Colonic mucosa (tissue), 4 donors: ENCODE measurements at regions not wholly inside any gene's neighbourhood (a gene's known extent, or its start where the extent isn't known, plus 50 kb on each side); places are given as distances from the start of the nearest gene placed in this dataset.

ENCODE experiments used
- DNase-seq: peaks from one replicate; pipeline ENCODE4 v3.0.0-alpha.2; 2020
- H3K27ac ChIP-seq: fragments of 200-600 bp; one replicate; pipeline ENCODE4 v1.8.0; 2021
- H3K27me3 ChIP-seq: fragments of 200-600 bp; one replicate; pipeline ENCODE4 v1.8.0; 2021
- H3K36me3 ChIP-seq: fragments of 200-600 bp; one replicate; pipeline ENCODE4 v1.8.0; 2021
- H3K4me1 ChIP-seq: fragments of 200-600 bp; one replicate; pipeline ENCODE4 v1.8.0; 2021; ENCODE audit warnings: mild to moderate bottlenecking
- H3K4me3 ChIP-seq: fragments of 200-600 bp; one replicate; pipeline ENCODE4 v1.8.0; 2021
- H3K9ac ChIP-seq, 2 donors: one replicate each; pipeline ENCODE4 v1.7.0; 2013; ENCODE audit warnings: control low read depth in 2 of 2, low read depth in 2 of 2, low read length in 2 of 2
- H3K9me3 ChIP-seq: fragments of 200-600 bp; one replicate; pipeline ENCODE4 v1.8.0; 2021
- CTCF ChIP-seq: fragments of 200-600 bp; IDR thresholded peaks from one replicate; pipeline ENCODE4 v1.8.0; 2022; ENCODE audit warnings: antibody characterized with exemption, mild to moderate bottlenecking
- intact Hi-C: fragments of 100-400 bp; cut with DNase I; formaldehyde crosslinking; loops from one replicate; pipeline ENCODE4 v1.14.1; 2022
- donor health status: healthy.
- donor health status: DM: no; HTN: no; CAD: no.
- donor health status: DM: no; HTN: no; CAD: no.

- intact Hi-C loops: no loop called here
- H3K27me3 ChIP-seq: no peaks in the 10 kb centered on the region
- DNase-seq: no peak
- no peak overlapping the region for H3K4me3 ChIP-seq
- TF ChIP-seq CTCF: no peak
- H3K9me3 ChIP-seq: no peaks in the 10 kb centered on the region
- H3K9ac ChIP-seq: no peak overlapping the region
- H3K27ac ChIP-seq: no peak overlapping the region
- H3K36me3 ChIP-seq: no peaks in the 10 kb centered on the region
- no peaks in the 10 kb centered on the region for H3K4me1 ChIP-seq
These were observed 108.7 kb upstream of the HS6ST1 start for GRCh38 chr2:128427413-128427755.

DNA sequence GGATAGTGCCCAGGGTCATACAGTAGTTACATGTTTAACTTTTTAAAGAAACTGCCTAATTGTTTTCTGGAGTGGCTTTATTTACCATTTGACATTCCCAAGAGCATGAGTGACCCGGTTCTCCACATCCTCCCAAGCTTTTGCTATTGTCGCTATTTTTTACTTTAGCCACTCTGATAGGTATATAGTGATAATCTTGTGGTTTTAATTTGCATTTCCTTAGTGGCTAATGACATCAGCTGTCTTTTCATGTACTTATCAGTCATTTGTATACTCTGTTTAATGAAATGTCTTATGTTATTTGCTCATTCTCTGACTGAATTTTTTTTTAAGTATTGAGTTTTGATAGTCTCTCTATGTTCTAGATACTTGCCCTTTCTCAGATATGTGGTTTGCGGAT, 109.7 kb upstream of the HS6ST1 start:
- DNase-seq: no peak
- Histone ChIP-seq H3K4me1 (no peaks in the 10 kb centered on the region), H3K9ac (no peak overlapping the region), H3K27ac (no peak overlapping the region), H3K36me3 (no peaks in the 10 kb centered on the region), H3K9me3 (no peaks in the 10 kb centered on the region), H3K4me3 (no peak overlapping the region), H3K27me3 (no peaks in the 10 kb centered on the region)
- intact Hi-C loops: no loop called here
- no peak for TF ChIP-seq CTCF

- Histone ChIP-seq H3K4me1 (no peaks in the 10 kb centered on the region), H3K27me3 (no peaks in the 10 kb centered on the region), H3K4me3 (no peak overlapping the region), H3K9ac (no peak overlapping the region), H3K36me3 (no peaks in the 10 kb centered on the region), H3K27ac (no peak overlapping the region), H3K9me3 (no peaks in the 10 kb centered on the region)
- DNase-seq: no peak
- intact Hi-C loops: no loop called here
- no peak for TF ChIP-seq CTCF
These were observed 113.8 kb upstream of the HS6ST1 start for GRCh38 chr2:128432423-128432822.

DNA sequence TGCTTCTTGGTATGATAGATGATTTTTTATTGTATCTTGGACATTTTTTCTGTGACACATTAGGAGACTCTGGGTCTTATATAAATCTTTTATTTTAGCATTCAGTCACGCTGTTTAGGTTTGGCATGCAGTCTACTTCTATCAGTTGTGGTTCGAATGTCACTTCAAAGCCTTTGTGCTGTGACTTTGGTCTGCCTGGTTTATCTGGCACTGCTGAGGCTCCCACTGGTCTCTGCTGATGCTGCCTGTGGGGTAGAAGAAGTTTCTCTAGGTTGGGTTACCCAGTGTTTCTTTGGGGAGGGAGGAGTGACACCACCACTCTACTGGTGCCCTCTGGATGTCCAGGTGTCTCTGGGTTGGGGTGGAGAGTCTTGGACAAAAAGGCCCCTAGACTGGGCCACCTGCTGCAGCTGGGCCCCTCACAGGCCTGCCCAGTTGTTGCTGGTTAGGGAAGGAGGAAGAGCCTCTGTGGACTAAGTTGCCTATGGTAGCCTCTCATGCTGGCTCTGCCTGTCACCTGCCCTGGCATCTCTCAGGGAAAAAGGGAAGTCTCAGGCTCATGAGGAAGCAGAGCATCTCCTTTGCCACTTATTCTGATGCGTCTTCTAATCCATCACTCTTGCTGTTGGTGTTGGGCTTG, 115.4 kb upstream of the HS6ST1 start:
- H3K4me1 ChIP-seq: no peaks in the 10 kb centered on the region
- H3K27ac ChIP-seq: no peak overlapping the region
- H3K27me3 ChIP-seq: no peaks in the 10 kb centered on the region
- TF ChIP-seq CTCF: no peak
- H3K4me3 ChIP-seq: no peak overlapping the region
- H3K9me3 ChIP-seq: no peaks in the 10 kb centered on the region
- H3K36me3 ChIP-seq: no peaks in the 10 kb centered on the region
- no peak overlapping the region for H3K9ac ChIP-seq
- intact Hi-C loops: no loop called here
- no peak for DNase-seq

GRCh38 chr2:128435576-128436478, 117.2 kb upstream of the HS6ST1 start:
- DNase-seq: no peak
- no peaks in the 10 kb centered on the region for H3K4me1 ChIP-seq
- no peak for TF ChIP-seq CTCF
- no peaks in the 10 kb centered on the region for H3K36me3 ChIP-seq
- no peak overlapping the region for H3K27ac ChIP-seq
- intact Hi-C loops: no loop called here
- H3K9ac ChIP-seq: no peak overlapping the region
- no peaks in the 10 kb centered on the region for H3K9me3 ChIP-seq
- H3K4me3 ChIP-seq: no peak overlapping the region
- no peaks in the 10 kb centered on the region for H3K27me3 ChIP-seq
